CD4-positive, alpha-beta T cell (primary cell): ENCODE measurements at regions not wholly inside any gene's neighbourhood (a gene's known extent, or its start where the extent isn't known, plus 50 kb on each side); places are given as distances from the start of the nearest gene placed in this dataset.

ENCODE experiments used
- ATAC-seq: fragments of 200-7000 bp; cut with Tn5 transposase; one replicate; pipeline ENCODE4 v1.10.0; 2022; ENCODE audit warnings: mild to moderate bottlenecking; ENCODE audit not compliant: poor library complexity
- CTCF ChIA-PET: fragments of 350-600 bp; sonication (Branson Sonifier 250); formaldehyde crosslinking; loops from one replicate; lab custom pipeline; 2021; ENCODE audit warnings: antibody characterized with exemption, inconsistent platforms; lab: Charles Lee
- POLR2A ChIA-PET: fragments of 350-600 bp; sonication (Branson Sonifier 250); formaldehyde crosslinking; loops from one replicate; lab custom pipeline; 2021; ENCODE audit warnings: antibody characterized with exemption, inconsistent platforms; lab: Charles Lee
- DNase-seq, 14 experiments: peaks; one replicate each; pipeline ENCODE4 v3.0.0-alpha.2; 2013 to 2020; ENCODE audit warnings: mixed read lengths in 2 of 14
- H3K27ac ChIP-seq, 2 donors: one replicate each; pipeline versions ENCODE4 v1.5.1 to v1.7.0; 2013; ENCODE audit warnings: low read length in 2 of 2, low read depth in 1 of 2, mild to moderate bottlenecking in 1 of 2
- H3K27me3 ChIP-seq, 2 experiments: 1 replicate in 1 of 2; 2 replicates in 1 of 2; pipeline versions ENCODE4 v1.6.1 to v1.7.0; 2013; ENCODE audit warnings: low read length in 2 of 2, control low read depth in 1 of 2, mild to moderate bottlenecking in 1 of 2, moderate library complexity in 1 of 2; ENCODE audit not compliant: insufficient read depth in 2 of 2, control insufficient read depth in 1 of 2
- H3K36me3 ChIP-seq: one replicate; pipeline ENCODE4 v1.6.1; 2013; ENCODE audit warnings: low read length, control low read depth; ENCODE audit not compliant: insufficient read depth
- H3K4me1 ChIP-seq: one replicate; pipeline ENCODE4 v1.6.1; 2013; ENCODE audit warnings: low read length, control low read depth; ENCODE audit not compliant: insufficient read depth
- H3K4me3 ChIP-seq: one replicate; pipeline ENCODE4 v1.5.1; 2013; ENCODE audit warnings: mild to moderate bottlenecking, low read length, moderate library complexity
- H3K9me3 ChIP-seq, 2 experiments: 1 replicate in 1 of 2; 2 replicates in 1 of 2; pipeline versions ENCODE4 v1.6.1 to v1.7.0; 2013; ENCODE audit warnings: low read length in 2 of 2, mild to moderate bottlenecking in 2 of 2, control low read depth in 1 of 2, moderate library complexity in 1 of 2; ENCODE audit not compliant: control insufficient read depth in 1 of 2, insufficient read depth in 1 of 2
- H3K27ac Mint-ChIP-seq: one replicate; pipeline ENCODE4 v1.8.0; 2020; ENCODE audit warnings: mixed read lengths
- H3K27me3 Mint-ChIP-seq: one replicate; pipeline ENCODE4 v1.8.0; 2021; ENCODE audit warnings: mixed read lengths
- H3K36me3 Mint-ChIP-seq: one replicate; pipeline ENCODE4 v1.8.0; 2021; ENCODE audit warnings: low read depth, mixed read lengths
- H3K4me1 Mint-ChIP-seq: one replicate; pipeline ENCODE4 v1.8.0; 2021; ENCODE audit warnings: low read depth, mixed read lengths
- H3K4me3 Mint-ChIP-seq: one replicate; pipeline ENCODE4 v1.8.0; 2020; ENCODE audit warnings: mild to moderate bottlenecking, mixed read lengths
- H3K9me3 Mint-ChIP-seq: one replicate; pipeline ENCODE4 v1.8.0; 2020; ENCODE audit warnings: mixed read lengths
- CTCF ChIP-seq: fragments of 200-600 bp; IDR thresholded peaks from one replicate; pipeline ENCODE4 v1.8.0; 2022; ENCODE audit warnings: antibody characterized with exemption, mild to moderate bottlenecking
- intact Hi-C, 2 experiments: fragments of 100-400 bp; cut with DNase I in 1 of 2; cut with micrococcal nuclease in 1 of 2; formaldehyde crosslinking; loops; one replicate each; pipeline versions ENCODE4 v1.15.1 to v1.9.0; 2023 to 2025; cut with DNase I, micrococcal nuclease

DNA sequence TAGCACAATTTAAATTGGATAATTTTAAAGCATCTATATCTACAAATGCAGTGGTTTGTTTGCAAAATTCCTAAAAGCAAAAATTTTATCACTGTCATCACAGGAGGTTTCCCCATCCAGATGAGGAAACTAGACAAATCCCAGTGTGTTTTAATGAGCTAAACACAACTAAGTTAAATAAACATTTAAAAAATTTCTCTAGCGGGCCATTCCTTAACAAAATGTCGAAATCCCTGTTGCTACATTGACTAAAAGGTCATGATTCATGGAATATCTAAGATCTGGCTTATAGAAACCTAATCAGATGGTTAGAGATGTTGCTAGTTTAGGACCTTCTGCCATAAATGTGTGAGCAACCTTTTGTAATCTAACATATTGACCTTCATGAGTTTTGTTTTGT lies 107.3 kb upstream of the BDNF start:
- Histone ChIP-seq H3K4me1 (no peaks in the 10 kb centered on the region), H3K27ac (no peak overlapping the region), H3K4me3 (no peak overlapping the region), H3K9me3 (peaks cover 0 to 3% of the 10 kb centered on the region in 2 experiments), H3K36me3 (no peaks in the 10 kb centered on the region), H3K27me3 (no peaks in the 10 kb centered on the region)
- Mint-ChIP-seq H3K4me3 (no peak overlapping the region), H3K9me3 (no peaks in the 10 kb centered on the region), H3K4me1 (no peaks in the 10 kb centered on the region), H3K36me3 (no peaks in the 10 kb centered on the region), H3K27me3 (peaks cover 2% of the 10 kb centered on the region), H3K27ac (no peak overlapping the region)
- intact Hi-C loops, result no loop called here
- POLR2A ChIA-PET, result no interaction called here
- no peak for ATAC-seq
- no peak for DNase-seq
- no peak for TF ChIP-seq CTCF
- CTCF ChIA-PET, result no interaction called here

DNA sequence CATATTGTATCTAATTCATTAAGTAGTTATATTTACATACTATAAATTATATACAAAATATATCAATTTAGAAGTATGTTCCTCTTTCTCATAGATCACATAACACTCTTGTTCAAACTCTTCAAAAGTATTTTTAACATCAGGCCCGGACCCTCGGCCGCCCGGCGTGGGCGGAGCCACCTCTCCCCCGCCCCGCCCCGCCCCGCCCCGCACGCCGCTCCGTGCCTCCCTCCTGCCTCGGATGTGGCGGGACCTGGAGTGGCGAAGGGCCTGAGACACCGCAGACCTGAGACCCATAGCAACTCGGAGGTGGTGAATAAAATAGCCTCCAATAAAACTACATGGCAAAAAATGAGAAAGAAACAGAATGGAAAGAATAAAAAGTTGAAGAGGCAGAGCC lies 105.9 kb upstream of the BDNF start:
- no peak overlapping the region for H3K27ac Mint-ChIP-seq
- CTCF ChIA-PET, result no interaction called here
- intact Hi-C loops, result no loop called here

GRCh38 chr11:27795955-27796861 lies 96.0 kb upstream of the BDNF start:
- DNase-seq (no peak), ATAC-seq (no peak)
- Histone ChIP-seq H3K4me3 (no peak overlapping the region), H3K9me3 (peaks cover 0 to 9% of the 10 kb centered on the region in 2 experiments), H3K27ac (no peak overlapping the region), H3K36me3 (no peaks in the 10 kb centered on the region), H3K27me3 (no peaks in the 10 kb centered on the region), H3K4me1 (no peaks in the 10 kb centered on the region)
- ChIA-PET CTCF (no interaction called here), POLR2A (no interaction called here)
- Mint-ChIP-seq H3K27ac (no peak overlapping the region), H3K9me3 (peaks cover 13% of the 10 kb centered on the region), H3K36me3 (no peaks in the 10 kb centered on the region), H3K4me1 (no peaks in the 10 kb centered on the region), H3K4me3 (no peak overlapping the region), H3K27me3 (no peaks in the 10 kb centered on the region)
- no peak for TF ChIP-seq CTCF
- intact Hi-C loops, result no loop called here

More for the DNA sequence above, 105.9 kb upstream of the BDNF start:
- H3K27ac ChIP-seq, result no peak overlapping the region
- H3K4me3 ChIP-seq, result no peak overlapping the region
- peaks cover 0 to 3% of the 10 kb centered on the region in 2 experiments for H3K9me3 ChIP-seq
- H3K36me3 ChIP-seq, result no peaks in the 10 kb centered on the region
- H3K36me3 Mint-ChIP-seq, result no peaks in the 10 kb centered on the region
- DNase-seq (no peak), ATAC-seq (no peak)
- H3K4me3 Mint-ChIP-seq, result no peak overlapping the region
- H3K4me1 Mint-ChIP-seq, result no peaks in the 10 kb centered on the region
- H3K27me3 Mint-ChIP-seq, result no peaks in the 10 kb centered on the region
- no peaks in the 10 kb centered on the region for H3K4me1 ChIP-seq
- no peak for TF ChIP-seq CTCF
- POLR2A ChIA-PET, result no interaction called here
- peaks cover under 1% of the 10 kb centered on the region for H3K9me3 Mint-ChIP-seq
- H3K27me3 ChIP-seq, result no peaks in the 10 kb centered on the region
